ENCODE measurements at regions not wholly inside any gene's neighbourhood (a gene's known extent, or its start where the extent isn't known, plus 50 kb on each side); places are given as distances from the start of the nearest gene placed in this dataset.
A peak's percentile ranks its signal among the peaks of the same experiment; 100 is the strongest.
"Not testable (repeated sequence)": the region's sequence is repeated elsewhere in the genome, so short reads cannot be mapped to it uniquely, and the experiment has no call there.

- DNase-seq (ENCODE audit: low read depth in 3 of 3, low spot score in 2 of 3): not testable (repeated sequence)
These were observed 219.9 kb upstream of the PRSS58 start for GRCh38 chr7:142477801-142478200.

DNA sequence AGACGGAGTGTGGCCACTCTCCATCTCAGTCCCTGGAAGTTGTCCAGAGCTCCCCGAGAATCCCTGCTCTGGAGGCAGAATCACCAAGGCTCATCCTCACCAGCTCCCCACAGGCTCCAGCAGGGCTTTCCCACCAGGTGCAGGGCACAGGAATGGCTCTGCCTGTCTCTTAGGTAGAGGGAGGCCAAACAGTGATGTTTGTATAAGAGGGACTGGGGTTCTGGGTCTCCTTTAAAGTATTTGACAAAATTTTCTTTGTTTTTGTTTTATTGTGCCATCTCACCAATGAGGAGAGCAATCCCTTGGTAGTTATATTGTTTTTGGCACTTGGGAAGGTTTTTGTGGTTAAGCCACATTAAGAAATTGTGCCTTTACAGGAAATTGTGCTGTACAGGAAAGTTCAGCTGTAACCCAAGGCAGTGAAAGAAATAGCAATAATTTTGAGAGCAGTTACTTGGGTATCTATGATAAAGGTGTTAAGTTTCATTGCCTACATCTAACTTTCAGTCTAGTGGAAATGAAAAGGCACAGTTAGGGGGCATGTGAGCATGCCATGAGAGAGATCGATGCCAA, 219.3 kb upstream of the PRSS58 start:
- no peak for DNase-seq (ENCODE audit: low read depth in 3 of 3, low spot score in 2 of 3)

DNA sequence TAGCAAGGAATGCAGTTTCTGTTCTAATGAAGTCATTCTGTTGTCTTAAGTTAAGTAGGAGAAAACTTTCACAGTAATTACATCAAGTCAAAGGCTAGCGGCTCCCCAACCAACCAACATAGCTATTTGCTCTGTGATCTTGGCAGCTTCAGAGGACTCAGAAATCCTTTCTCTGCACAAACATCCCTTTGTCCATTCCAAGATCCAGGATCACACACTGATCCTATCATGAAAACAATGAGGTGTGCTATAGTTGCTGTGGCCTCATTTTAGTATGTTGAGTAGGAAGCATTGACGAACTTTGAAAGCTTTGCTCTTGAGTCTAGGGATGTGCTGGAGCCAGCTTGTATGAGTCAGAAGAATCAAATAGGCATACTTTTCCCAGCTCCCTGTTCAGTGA, 218.2 kb upstream of the PRSS58 start:
- DNase-seq (ENCODE audit: low read depth in 3 of 3, low spot score in 2 of 3): no peak

- DNase-seq (ENCODE audit: low read depth in 3 of 3, low spot score in 2 of 3): no peak
These were observed 214.0 kb upstream of the PRSS58 start for GRCh38 chr7:142471820-142472219.

- DNase-seq (ENCODE audit: low read depth in 3 of 3, low spot score in 2 of 3): no peak
These were observed 212.6 kb upstream of the PRSS58 start for GRCh38 chr7:142470544-142470830.

DNA sequence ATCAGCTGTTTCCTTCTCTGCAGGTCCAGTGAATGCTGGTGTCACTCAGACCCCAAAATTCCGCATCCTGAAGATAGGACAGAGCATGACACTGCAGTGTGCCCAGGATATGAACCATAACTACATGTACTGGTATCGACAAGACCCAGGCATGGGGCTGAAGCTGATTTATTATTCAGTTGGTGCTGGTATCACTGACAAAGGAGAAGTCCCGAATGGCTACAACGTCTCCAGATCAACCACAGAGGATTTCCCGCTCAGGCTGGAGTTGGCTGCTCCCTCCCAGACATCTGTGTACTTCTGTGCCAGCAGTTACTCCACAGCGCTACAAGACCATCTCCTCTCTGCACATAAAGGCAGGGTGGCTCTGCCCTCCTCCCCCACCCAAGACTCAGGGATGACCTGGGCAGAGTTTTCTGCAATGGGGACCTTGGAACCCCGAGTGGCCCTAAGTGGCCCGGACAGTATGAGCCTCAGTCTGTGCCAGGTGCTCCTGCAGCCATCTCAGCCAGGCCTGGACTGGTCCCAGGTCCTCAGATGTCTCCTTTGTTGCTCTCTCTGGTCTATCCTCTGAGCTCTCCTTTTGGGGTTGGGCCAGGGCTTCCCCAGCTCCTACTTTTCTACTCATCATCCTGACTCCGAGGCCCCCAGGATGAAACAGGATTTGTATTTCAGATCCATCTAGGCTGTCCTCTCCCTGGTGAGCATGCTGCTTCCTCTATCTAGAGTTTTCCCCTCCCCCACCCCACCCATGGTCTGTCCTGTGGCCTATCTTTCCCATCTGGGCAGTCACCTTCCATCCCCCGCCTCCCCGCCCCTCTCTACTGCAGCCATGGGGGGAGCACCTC, 212.1 kb upstream of the PRSS58 start:
- DNase-seq (ENCODE audit: low read depth in 3 of 3, low spot score in 2 of 3): no peak

DNA sequence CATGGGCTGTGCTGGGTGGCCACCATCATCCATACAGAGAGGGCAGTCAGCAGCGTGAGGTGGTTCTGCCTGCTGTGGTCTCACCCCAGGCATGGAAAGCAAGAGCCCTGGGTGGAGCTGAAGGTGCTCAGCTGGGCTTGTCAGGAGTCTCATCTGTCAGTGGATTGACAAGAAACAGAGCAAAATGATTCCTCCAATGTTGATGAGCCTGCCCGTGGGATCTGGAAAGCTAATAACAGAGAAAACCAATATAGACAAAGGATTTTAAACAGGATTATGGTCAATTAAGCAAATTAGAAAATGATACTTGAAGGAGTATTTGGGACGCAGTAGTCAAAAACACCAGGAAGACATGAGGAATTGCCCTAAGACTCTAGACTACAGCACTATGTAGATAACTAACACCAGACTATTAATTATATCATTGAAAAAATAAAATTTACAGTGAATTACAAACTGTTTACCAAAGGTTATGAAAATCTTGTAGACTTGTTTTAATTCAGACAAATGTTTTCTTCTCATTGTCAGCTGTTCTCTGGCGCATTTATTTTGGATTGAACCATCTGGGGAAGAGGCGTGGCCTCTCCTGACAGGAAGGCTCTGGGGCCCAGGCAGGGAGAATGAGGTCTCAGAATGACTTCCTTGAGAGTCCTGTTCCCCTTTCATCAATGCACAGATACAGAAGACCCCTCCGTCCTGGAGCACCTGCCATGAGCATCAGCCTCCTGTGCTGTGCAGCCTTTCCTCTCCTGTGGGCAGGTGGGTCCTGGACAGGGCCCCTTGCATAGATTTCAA, 211.2 kb upstream of the PRSS58 start:
- DNase-seq (ENCODE audit: low read depth in 3 of 3, low spot score in 2 of 3): no peak

DNA sequence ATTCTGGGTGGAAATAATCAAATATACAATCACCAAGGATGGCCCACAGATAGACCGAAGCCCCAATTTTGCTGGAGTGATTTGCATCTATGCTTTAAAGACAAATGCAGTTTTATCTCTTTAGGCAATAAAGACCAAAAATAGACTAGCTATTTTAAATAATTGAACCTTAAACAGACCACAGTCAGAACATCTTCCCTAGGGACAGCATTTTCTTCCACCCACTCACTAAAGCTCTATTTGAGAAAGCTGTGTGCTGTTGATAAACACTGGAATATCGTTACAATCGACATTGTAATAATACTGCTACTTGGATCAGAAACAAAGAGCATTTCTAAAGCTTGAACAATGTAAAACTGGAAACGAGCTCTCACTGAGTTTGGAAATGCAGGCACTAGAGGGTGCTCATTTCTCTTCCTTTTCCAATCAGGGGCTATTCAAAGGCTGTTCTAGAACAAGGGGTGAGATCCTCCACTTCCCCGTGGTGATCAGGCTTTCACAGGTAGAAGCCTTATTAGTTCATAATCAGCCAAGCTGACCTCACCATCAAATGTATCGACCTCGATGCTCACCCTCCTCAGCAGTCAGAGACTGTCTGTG, 209.3 kb upstream of the PRSS58 start:
- not testable (repeated sequence) for DNase-seq (ENCODE audit: low read depth in 3 of 3, low spot score in 2 of 3)

DNA sequence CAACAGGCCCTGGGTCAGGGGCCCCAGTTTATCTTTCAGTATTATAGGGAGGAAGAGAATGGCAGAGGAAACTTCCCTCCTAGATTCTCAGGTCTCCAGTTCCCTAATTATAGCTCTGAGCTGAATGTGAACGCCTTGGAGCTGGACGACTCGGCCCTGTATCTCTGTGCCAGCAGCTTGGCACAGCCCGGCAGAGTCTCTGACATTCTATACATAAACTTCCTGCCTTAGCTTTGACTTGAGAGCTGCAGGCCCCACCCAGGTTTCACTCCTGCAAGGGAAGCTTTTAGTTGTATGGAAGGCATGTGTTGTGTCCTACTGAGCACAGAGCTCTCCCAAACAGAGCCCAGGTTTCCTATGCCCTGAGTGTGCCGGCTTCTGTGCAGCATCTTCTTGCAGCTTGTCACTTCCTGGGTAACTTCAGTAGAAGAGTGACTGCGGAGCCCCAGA, 205.6 kb upstream of the PRSS58 start:
- DNase-seq (ENCODE audit: low read depth in 3 of 3, low spot score in 2 of 3): no peak

DNA sequence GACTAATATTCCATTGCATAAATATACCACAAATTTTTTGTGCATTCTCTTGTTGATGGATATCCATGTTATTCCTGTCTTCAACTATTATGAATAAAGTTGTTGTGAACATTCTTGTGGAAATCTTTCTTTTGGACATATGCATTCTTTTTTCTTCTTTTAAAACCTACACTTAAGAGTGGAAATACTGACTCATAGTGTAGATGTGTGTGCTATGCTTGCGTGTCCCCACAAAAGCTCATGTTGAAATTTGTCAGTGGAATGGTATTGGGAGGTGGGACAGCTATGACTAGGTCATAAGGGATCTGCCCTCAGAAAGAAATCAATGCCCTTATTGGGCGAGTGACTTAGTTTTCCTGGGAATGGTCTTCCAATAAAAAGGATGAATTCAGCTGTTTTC, 203.6 kb upstream of the PRSS58 start:
- DNase-seq (ENCODE audit: low read depth in 3 of 3, low spot score in 2 of 3): no peak

DNA sequence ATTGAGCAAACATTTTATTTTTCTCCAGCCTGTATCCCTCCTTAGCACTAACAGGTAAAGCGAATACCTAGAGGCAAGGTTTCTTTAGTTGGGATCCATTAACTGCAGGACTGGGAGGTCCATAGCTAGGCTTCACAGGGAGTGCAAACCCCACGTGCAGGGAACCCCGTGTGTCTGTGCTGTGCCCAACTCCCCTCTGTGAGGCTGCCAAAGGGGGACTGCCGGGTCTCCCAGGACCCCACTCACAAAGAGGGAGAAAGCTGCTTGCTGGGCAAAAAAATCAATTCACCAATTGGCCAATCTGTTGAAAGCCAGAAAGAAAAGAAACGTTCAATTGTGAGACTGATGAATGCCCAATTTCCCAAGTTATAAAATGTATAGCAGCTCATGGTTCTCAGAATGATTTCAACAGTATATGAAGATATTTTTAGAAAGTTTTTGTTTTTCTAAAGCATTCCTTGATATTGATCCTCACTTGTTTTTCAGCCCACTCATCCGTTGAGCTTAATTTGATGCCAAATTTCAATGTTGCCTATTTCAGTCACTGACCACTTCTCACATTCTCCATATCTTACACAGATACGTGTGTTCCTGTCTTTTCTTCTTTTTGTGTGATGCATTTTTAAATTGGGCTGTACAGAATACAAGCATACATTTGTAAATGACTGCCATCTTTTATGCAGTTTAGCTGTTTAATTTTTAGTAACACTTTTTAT, 202.7 kb upstream of the PRSS58 start:
- no peak for DNase-seq (ENCODE audit: low read depth in 3 of 3, low spot score in 2 of 3)

- peak in 2 of 3 donors; percentile 38 to 49 for DNase-seq (ENCODE audit: low read depth in 3 of 3, low spot score in 2 of 3)
These were observed 201.7 kb upstream of the PRSS58 start for GRCh38 chr7:142459551-142459963.

- DNase-seq (ENCODE audit: low read depth in 3 of 3, low spot score in 2 of 3): no peak
These were observed 199.4 kb upstream of the PRSS58 start for GRCh38 chr7:142457146-142457703.

GRCh38 chr7:142455392-142455791, 197.5 kb upstream of the PRSS58 start:
- no peak for DNase-seq (ENCODE audit: low read depth in 3 of 3, low spot score in 2 of 3)

DNA sequence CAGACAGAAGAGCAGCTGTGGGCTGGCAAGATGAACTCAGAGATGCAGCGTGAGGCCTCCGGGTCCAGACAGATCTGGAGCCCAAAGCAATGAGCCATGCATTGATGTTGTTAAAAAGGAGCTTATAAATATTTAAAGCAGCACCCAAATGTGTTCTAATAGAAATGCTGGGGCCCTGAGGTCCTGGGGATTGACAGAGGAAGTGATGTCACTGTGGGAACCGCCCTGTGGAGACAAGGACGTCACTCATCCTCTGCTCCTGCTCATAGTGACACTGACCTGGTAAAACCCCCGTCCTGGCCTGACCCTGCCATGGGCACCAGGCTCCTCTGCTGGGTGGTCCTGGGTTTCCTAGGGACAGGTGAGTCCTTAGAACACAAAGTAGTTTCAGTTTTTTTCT, 197.0 kb upstream of the PRSS58 start:
- DNase-seq (ENCODE audit: low read depth in 3 of 3, low spot score in 2 of 3): no peak

DNA sequence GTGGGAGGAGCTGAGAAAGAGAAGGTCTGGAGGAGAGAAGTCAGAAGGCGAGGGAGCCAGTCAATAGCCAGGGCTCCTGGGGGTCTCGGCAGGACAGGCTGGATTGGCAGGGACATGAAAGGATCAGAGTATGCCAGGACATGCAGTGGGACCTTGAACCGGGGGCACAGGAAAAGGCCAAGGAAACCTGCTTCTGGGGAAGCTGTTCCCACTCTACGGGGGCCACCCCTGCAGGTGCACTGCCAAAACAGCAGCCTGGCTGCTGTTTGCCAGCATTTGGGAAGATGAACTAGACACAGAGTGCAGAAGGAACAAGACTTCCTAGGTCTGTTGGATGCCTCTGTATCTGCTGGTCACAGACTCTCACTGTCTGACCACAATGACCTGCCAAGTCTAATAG, 194.9 kb upstream of the PRSS58 start:
- DNase-seq (ENCODE audit: low read depth in 3 of 3, low spot score in 2 of 3): no peak

DNA sequence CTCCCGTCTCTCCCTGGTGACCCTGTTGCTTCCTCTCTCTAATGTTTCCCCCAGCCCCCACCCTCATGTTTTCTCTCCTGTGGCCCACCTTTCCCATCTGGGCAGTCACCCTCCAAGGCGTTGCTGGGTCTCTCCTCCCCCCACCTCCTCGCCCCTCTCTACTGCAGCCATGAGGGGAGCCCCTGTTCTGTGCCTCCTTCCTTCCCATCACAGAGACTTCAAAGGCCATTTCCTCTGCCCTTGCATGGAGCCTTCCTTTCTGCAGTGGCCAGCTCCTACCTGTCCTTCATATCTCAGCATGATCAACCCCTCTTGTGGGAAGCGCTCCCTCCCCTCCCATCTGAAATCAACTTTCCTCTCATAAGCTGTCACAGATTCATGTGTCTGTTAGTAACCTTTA, 194.0 kb upstream of the PRSS58 start:
- no peak for DNase-seq (ENCODE audit: low read depth in 3 of 3, low spot score in 2 of 3)

DNA sequence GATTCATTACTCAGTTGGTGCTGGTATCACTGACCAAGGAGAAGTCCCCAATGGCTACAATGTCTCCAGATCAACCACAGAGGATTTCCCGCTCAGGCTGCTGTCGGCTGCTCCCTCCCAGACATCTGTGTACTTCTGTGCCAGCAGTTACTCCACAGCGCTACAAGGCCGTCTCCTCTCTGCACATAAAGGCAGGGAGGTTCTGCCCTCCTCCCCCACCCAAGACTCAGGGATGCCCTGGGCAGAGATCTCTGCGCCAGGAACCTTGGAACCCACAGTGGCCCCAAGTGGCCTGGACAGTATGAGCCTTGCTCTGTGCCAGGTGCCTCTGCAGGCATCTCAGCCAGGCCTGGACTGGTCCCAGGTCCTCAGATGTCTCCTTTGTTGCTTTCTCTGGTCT, 193.4 kb upstream of the PRSS58 start:
- no peak for DNase-seq (ENCODE audit: low read depth in 3 of 3, low spot score in 2 of 3)

DNA sequence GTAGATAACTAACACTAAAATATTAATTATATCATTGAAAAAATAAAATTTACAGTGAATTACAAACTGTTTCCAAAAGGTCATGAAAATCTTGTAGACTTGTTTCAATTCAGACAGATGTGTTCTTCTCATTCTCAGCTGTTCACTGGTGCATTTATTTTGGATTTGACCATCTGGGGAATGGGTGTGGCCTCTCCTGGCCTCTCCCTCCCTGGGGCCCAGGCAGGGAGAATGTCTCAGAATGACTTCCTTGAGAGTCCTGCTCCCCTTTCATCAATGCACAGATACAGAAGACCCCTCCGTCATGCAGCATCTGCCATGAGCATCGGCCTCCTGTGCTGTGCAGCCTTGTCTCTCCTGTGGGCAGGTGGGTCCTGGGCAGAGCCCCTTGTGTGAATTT, 192.8 kb upstream of the PRSS58 start:
- DNase-seq (ENCODE audit: low read depth in 3 of 3, low spot score in 2 of 3): no peak

DNA sequence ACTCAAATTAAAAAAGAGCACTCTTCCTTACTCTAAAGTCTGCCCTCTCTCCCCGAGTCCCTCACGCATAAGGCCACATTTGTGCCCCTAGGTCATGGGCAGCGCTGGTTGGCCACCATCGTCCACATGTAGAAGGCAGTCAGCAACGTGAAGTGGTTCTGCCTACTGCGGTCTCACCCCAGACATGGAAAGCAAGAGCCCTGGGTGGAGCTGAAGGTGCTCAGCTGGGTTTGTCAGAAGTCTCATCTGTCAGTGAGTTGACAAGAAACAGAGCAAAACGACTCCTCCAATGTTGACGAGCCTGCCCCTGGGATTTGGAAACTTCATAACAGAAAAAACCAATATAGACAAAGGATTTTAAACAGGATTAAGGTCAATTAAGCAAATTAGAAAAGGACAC, 192.3 kb upstream of the PRSS58 start:
- no peak for DNase-seq (ENCODE audit: low read depth in 3 of 3, low spot score in 2 of 3)
